ENCODE measurements at regions not wholly inside any gene's neighbourhood (a gene's known extent, or its start where the extent isn't known, plus 50 kb on each side); places are given as distances from the start of the nearest gene placed in this dataset.

DNA sequence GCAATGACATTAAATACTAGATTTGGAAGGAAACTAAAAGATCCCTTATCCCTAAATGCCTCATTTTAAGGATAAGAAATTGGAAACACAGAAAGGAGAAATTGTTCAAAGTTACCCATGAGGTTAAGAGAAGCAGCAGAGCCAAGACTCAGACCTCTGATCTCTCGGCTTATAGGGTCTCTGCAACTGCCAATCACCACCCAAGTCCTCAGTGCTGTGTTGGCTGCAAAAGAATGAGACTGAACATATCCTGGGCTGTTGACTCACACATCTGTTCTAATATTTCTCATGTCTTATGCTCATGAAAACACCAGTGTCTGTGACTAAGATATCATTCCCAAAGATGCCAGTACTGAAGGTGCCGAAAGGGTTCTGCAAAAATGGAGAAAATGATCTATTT is 153.3 kb downstream of the XPNPEP1 start (continued):
- TF ChIP-seq EZH2phosphoT487 (IDR thresholded peaks at IDR 0.05; ENCODE audit: unreplicated experiment), result no peak
- TF ChIP-seq JUNB (IDR thresholded peaks at IDR 0.05; ENCODE audit: unreplicated experiment), result no peak
- no peak for TF ChIP-seq POLR2AphosphoS5 (IDR thresholded peaks at IDR 0.05; ENCODE audit: low read depth)
- no peak for TF ChIP-seq EZH2 (IDR thresholded peaks at IDR 0.05; ENCODE audit: low read depth, unreplicated experiment)
- TF ChIP-seq ZNF114 (CRISPR knock-in tag; IDR thresholded peaks at IDR 0.05), result no peak
- TF ChIP-seq, protein P1, sequence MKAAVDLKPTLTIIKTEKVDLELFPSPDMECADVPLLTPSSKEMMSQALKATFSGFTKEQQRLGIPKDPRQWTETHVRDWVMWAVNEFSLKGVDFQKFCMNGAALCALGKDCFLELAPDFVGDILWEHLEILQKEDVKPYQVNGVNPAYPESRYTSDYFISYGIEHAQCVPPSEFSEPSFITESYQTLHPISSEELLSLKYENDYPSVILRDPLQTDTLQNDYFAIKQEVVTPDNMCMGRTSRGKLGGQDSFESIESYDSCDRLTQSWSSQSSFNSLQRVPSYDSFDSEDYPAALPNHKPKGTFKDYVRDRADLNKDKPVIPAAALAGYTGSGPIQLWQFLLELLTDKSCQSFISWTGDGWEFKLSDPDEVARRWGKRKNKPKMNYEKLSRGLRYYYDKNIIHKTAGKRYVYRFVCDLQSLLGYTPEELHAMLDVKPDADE (IDR thresholded peaks at IDR 0.05), result no peak

DNA sequence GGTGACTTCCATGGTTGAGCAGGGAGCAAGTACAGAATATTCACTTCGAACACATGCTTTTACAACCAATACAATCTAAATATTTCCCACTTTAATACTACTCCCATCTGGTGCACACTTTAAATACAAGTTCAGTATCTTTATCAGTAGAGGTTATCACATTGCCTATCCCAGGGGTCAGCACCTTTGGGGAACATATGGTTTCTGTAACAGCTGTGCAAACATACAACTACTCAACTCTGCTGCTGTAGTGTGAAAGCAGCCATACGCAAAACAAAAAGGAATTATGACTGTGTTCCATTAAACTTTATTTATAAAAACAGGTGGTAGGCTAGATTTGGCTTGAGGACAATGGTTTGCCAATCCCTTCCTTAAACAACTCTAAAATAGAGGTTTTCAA is 157.5 kb downstream of the XPNPEP1 start:
- DNase-seq (ENCODE audit: low spot score) (no peak), ATAC-seq (no peak)
- H3K36me3 ChIP-seq (ENCODE audit: insufficient read depth), result no peaks in the 10 kb centered on the region
- no peak overlapping the region for H3K4me3 ChIP-seq
- no peak overlapping the region for H3K27ac ChIP-seq (ENCODE audit: low read depth)
- Mint-ChIP-seq H3K4me1 (no peaks in the 10 kb centered on the region), H3K9me3 (no peaks in the 10 kb centered on the region), H3K27me3 (ENCODE audit: insufficient read depth, low read depth, poor library complexity) (no peaks in the 10 kb centered on the region), H3K36me3 (ENCODE audit: low read depth) (no peaks in the 10 kb centered on the region), H3K27ac (no peak overlapping the region), H3K4me3 (no peak overlapping the region)
- H3K9me2 ChIP-seq (ENCODE audit: insufficient read depth), result no peaks in the 10 kb centered on the region
- H3K4me1 ChIP-seq (ENCODE audit: insufficient read depth), result no peaks in the 10 kb centered on the region
- no peaks in the 10 kb centered on the region for H3F3A ChIP-seq (replicated peaks; ENCODE audit: low read depth)
- no peaks in the 10 kb centered on the region for H3K79me2 ChIP-seq (replicated peaks; ENCODE audit: insufficient read depth)
- no peaks in the 10 kb centered on the region for H3K27me3 ChIP-seq (ENCODE audit: insufficient read depth)
- H2AFZ ChIP-seq, result no peak overlapping the region
- no peak overlapping the region for H3K4me2 ChIP-seq
- no peaks in the 10 kb centered on the region for H4K20me1 ChIP-seq (replicated peaks; ENCODE audit: insufficient read depth)
- TF ChIP-seq POLR2AphosphoS5 (IDR thresholded peaks at IDR 0.05; ENCODE audit: low read depth) (no peak), ZNF331 (CRISPR knock-in tag; IDR thresholded peaks at IDR 0.05; ENCODE audit: low read depth) (no peak), JUNB (IDR thresholded peaks at IDR 0.05; ENCODE audit: unreplicated experiment) (no peak), EZH2 (IDR thresholded peaks at IDR 0.05; ENCODE audit: low read depth, unreplicated experiment) (no peak), ZNF114 (CRISPR knock-in tag; IDR thresholded peaks at IDR 0.05) (no peak), NANOG (IDR thresholded peaks at IDR 0.05; ENCODE audit: borderline replicate concordance) (no peak), EZH2phosphoT487 (IDR thresholded peaks at IDR 0.05; ENCODE audit: unreplicated experiment) (no peak), STAT1 (IDR thresholded peaks at IDR 0.05; ENCODE audit: unreplicated experiment) (no peak), CREB1 (CRISPR knock-in tag; IDR thresholded peaks at IDR 0.05; ENCODE audit: low read depth) (no peak)
- TF ChIP-seq, protein P1 (IDR thresholded peaks at IDR 0.05), result no peak
- TF ChIP-seq, protein P2, sequence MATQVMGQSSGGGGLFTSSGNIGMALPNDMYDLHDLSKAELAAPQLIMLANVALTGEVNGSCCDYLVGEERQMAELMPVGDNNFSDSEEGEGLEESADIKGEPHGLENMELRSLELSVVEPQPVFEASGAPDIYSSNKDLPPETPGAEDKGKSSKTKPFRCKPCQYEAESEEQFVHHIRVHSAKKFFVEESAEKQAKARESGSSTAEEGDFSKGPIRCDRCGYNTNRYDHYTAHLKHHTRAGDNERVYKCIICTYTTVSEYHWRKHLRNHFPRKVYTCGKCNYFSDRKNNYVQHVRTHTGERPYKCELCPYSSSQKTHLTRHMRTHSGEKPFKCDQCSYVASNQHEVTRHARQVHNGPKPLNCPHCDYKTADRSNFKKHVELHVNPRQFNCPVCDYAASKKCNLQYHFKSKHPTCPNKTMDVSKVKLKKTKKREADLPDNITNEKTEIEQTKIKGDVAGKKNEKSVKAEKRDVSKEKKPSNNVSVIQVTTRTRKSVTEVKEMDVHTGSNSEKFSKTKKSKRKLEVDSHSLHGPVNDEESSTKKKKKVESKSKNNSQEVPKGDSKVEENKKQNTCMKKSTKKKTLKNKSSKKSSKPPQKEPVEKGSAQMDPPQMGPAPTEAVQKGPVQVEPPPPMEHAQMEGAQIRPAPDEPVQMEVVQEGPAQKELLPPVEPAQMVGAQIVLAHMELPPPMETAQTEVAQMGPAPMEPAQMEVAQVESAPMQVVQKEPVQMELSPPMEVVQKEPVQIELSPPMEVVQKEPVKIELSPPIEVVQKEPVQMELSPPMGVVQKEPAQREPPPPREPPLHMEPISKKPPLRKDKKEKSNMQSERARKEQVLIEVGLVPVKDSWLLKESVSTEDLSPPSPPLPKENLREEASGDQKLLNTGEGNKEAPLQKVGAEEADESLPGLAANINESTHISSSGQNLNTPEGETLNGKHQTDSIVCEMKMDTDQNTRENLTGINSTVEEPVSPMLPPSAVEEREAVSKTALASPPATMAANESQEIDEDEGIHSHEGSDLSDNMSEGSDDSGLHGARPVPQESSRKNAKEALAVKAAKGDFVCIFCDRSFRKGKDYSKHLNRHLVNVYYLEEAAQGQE (IDR thresholded peaks at IDR 0.05; ENCODE audit: unreplicated experiment), result no peak
- TF ChIP-seq, protein P3, sequence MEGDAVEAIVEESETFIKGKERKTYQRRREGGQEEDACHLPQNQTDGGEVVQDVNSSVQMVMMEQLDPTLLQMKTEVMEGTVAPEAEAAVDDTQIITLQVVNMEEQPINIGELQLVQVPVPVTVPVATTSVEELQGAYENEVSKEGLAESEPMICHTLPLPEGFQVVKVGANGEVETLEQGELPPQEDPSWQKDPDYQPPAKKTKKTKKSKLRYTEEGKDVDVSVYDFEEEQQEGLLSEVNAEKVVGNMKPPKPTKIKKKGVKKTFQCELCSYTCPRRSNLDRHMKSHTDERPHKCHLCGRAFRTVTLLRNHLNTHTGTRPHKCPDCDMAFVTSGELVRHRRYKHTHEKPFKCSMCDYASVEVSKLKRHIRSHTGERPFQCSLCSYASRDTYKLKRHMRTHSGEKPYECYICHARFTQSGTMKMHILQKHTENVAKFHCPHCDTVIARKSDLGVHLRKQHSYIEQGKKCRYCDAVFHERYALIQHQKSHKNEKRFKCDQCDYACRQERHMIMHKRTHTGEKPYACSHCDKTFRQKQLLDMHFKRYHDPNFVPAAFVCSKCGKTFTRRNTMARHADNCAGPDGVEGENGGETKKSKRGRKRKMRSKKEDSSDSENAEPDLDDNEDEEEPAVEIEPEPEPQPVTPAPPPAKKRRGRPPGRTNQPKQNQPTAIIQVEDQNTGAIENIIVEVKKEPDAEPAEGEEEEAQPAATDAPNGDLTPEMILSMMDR (conservative IDR thresholded peaks at IDR 0.05; ENCODE audit: low read depth in 2 of 2), result no peak

Data from GM23338 (cell line).